ENCODE measurements at regions not wholly inside any gene's neighbourhood (a gene's known extent, or its start where the extent isn't known, plus 50 kb on each side); places are given as distances from the start of the nearest gene placed in this dataset.
"Not testable (repeated sequence)": the region's sequence is repeated elsewhere in the genome, so short reads cannot be mapped to it uniquely, and the experiment has no call there.

DNA sequence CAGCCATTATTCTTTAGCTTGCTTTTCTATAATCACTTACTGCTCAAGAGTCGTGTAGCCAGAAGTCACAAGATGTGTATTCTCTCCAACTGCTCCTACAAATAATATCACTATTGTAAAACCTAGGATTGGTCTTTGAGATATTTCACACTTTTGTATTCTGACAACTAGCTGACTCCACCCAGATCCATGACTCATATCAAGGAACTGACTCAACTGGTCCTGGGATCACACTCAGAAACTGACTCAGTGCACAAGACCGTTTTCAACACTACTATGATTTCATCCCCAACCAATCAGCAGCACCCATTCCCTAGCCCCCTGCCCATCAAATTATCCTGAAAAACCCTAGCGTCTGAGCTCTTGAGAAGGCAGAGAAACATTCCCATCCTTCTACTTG is 56.5 kb upstream of the ORC5 start:
- WGBS, 2 donors: 82 to 87% methylated on average over 3 of the region's 3 CpGs
- H3K4me3 ChIP-seq: no peak overlapping the region
- H3K4me1 ChIP-seq: no peaks in the 10 kb centered on the region
- no peaks in the 10 kb centered on the region for H3K27me3 ChIP-seq
- intact Hi-C loops (cut with DNase I; ENCODE audit: low total_unique reads): no loop called here
- H3K9me3 ChIP-seq: no peaks in the 10 kb centered on the region
- TF ChIP-seq, protein P1, sequence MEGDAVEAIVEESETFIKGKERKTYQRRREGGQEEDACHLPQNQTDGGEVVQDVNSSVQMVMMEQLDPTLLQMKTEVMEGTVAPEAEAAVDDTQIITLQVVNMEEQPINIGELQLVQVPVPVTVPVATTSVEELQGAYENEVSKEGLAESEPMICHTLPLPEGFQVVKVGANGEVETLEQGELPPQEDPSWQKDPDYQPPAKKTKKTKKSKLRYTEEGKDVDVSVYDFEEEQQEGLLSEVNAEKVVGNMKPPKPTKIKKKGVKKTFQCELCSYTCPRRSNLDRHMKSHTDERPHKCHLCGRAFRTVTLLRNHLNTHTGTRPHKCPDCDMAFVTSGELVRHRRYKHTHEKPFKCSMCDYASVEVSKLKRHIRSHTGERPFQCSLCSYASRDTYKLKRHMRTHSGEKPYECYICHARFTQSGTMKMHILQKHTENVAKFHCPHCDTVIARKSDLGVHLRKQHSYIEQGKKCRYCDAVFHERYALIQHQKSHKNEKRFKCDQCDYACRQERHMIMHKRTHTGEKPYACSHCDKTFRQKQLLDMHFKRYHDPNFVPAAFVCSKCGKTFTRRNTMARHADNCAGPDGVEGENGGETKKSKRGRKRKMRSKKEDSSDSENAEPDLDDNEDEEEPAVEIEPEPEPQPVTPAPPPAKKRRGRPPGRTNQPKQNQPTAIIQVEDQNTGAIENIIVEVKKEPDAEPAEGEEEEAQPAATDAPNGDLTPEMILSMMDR (IDR thresholded peaks at IDR 0.05): no peak
- TF ChIP-seq POLR2A (IDR thresholded peaks at IDR 0.05): no peak
- no peaks in the 10 kb centered on the region for H3K36me3 ChIP-seq (ENCODE audit: low read depth, missing control alignments)
- no peak overlapping the region for H3K27ac ChIP-seq
- no peak for DNase-seq

- Histone ChIP-seq H3K4me1 (no peaks in the 10 kb centered on the region), H3K36me3 (ENCODE audit: low read depth, missing control alignments) (no peaks in the 10 kb centered on the region), H3K4me3 (no peak overlapping the region), H3K27me3 (no peaks in the 10 kb centered on the region), H3K9me3 (no peaks in the 10 kb centered on the region), H3K27ac (no peak overlapping the region)
- no peak for DNase-seq
- WGBS, 2 donors: 70% methylated on average over 3 of the region's 3 CpGs
- TF ChIP-seq, protein P1 (IDR thresholded peaks at IDR 0.05): peak in 1 of 3 experiments; percentile 36
- no peak for TF ChIP-seq POLR2A (IDR thresholded peaks at IDR 0.05)
- intact Hi-C loops (cut with DNase I; ENCODE audit: low total_unique reads): no loop called here
Observed at GRCh38 chr7:104267701-104268368, 60.0 kb upstream of the ORC5 start.

DNA sequence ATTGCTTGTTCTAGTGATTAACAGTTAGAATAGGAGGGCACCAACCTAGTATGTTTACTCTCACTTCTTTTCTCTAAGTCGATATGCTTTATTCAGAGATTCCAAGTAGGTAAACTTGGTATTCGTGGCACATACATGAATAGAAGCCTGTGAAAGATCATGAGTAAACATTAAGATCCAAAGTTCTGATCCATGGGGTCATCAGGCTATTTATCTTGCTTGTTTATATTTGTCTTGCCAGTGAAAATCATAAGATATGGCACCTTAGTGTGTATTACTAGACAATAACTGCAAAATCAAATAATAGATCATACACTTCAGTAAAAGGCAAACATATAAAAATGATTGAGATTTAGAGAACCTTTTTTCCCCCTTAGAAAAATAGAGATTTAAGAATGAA is 56.5 kb upstream of the LHFPL3 start:
- H3K4me1 ChIP-seq: no peaks in the 10 kb centered on the region
- no peaks in the 10 kb centered on the region for H3K27me3 ChIP-seq
- H3K9me3 ChIP-seq: no peaks in the 10 kb centered on the region
- intact Hi-C loops (cut with DNase I; ENCODE audit: low total_unique reads): no loop called here
- H3K4me3 ChIP-seq: no peak overlapping the region
- H3K36me3 ChIP-seq (ENCODE audit: low read depth, missing control alignments): no peaks in the 10 kb centered on the region
- 77 to 80% methylated on average over 2 of the region's 2 CpGs for WGBS, 2 donors
- no peak for DNase-seq
- no peak overlapping the region for H3K27ac ChIP-seq
- no peak for TF ChIP-seq POLR2A (IDR thresholded peaks at IDR 0.05)
- TF ChIP-seq, protein P1 (IDR thresholded peaks at IDR 0.05): no peak

- H3K27ac ChIP-seq: no peak overlapping the region
- no peak for DNase-seq
- H3K36me3 ChIP-seq (ENCODE audit: low read depth, missing control alignments): no peaks in the 10 kb centered on the region
- WGBS, 2 donors: 88% methylated on average over 5 of the region's 5 CpGs
- no peaks in the 10 kb centered on the region for H3K4me1 ChIP-seq
- no peak overlapping the region for H3K4me3 ChIP-seq
- intact Hi-C loops (cut with DNase I; ENCODE audit: low total_unique reads): no loop called here
- H3K9me3 ChIP-seq: no peaks in the 10 kb centered on the region
- H3K27me3 ChIP-seq: no peaks in the 10 kb centered on the region
- TF ChIP-seq, protein P1 (IDR thresholded peaks at IDR 0.05): peak in 1 of 3 experiments; percentile 48
- TF ChIP-seq POLR2A (IDR thresholded peaks at IDR 0.05): no peak
Observed at GRCh38 chr7:104272767-104273384, 55.5 kb upstream of the LHFPL3 start.

DNA sequence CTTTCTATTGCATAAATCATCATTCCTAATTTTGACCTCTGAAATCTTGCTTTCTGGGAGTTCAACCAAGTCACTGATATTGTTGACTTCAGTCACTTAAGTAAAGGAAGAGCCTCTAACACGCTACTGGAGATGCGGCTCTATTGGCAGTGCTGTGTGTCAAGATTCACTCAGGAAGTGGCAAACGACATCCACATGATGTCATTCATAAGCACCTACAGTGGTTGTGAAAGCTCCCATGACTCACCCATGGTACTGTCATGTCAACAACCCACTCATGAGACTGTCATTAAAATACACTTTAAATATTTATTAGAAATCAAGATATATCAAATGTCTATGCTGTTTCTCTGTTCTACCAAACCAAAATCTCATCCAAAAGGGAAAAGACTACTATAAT is 52.5 kb upstream of the LHFPL3 start:
- Histone ChIP-seq H3K27ac (no peak overlapping the region), H3K4me1 (no peaks in the 10 kb centered on the region), H3K4me3 (no peak overlapping the region), H3K9me3 (no peaks in the 10 kb centered on the region), H3K36me3 (ENCODE audit: low read depth, missing control alignments) (no peaks in the 10 kb centered on the region), H3K27me3 (no peaks in the 10 kb centered on the region)
- no peak for DNase-seq
- TF ChIP-seq, protein P1 (IDR thresholded peaks at IDR 0.05): no peak
- no peak for TF ChIP-seq POLR2A (IDR thresholded peaks at IDR 0.05)
- intact Hi-C loops (cut with DNase I; ENCODE audit: low total_unique reads): no loop called here
- WGBS, 2 donors: 74 to 88% methylated on average over 3 of the region's 3 CpGs

DNA sequence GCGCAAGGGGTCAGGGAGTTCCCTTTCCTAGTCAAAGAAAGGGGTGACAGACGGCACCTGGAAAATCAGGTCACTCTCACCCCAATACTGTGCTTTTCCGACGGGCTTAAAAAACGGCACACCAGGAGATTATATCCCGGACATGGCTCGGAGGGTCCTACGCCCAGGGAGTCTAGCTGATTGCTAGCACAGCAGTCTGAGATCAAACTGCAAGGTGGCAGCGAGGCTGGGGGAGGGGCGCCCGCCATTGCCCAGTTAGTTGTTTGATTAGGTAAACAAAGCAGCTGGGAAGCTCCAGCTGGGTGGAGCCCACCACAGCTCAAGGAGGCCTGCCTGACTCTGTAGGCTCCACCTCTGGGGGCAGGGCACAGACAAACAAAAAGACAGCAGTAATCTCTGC is 51.7 kb upstream of the LHFPL3 start:
- DNase-seq; H3K4me3 ChIP-seq; H3K4me1 ChIP-seq; H3K36me3 ChIP-seq (ENCODE audit: low read depth, missing control alignments); H3K27ac ChIP-seq; H3K27me3 ChIP-seq; H3K9me3 ChIP-seq; intact Hi-C loops (cut with DNase I; ENCODE audit: low total_unique reads): not testable (repeated sequence)
- 89 to 94% methylated on average over 10 to 11 of the region's 11 CpGs for WGBS, 2 donors
